Fibroblast of the aortic adventitia (primary cell): ENCODE measurements at regions not wholly inside any gene's neighbourhood (a gene's known extent, or its start where the extent isn't known, plus 50 kb on each side); places are given as distances from the start of the nearest gene placed in this dataset.

Experiments
- DNase-seq: peaks from one replicate; pipeline ENCODE4 v3.0.0-alpha.2; 2010; ENCODE audit warnings: low read depth
- H3K4me3 ChIP-seq: 2 replicates; pipeline ENCODE4 v1.5.1; 2011; ENCODE audit warnings: low read depth, mild to moderate bottlenecking, control low read depth, low read length, moderate library complexity
- TF ChIP-seq, protein P1 (sequence below): IDR thresholded peaks from 2 replicates; pipeline ENCODE4 v1.5.1; 2011; ENCODE audit warnings: mild to moderate bottlenecking, low read length, control low read depth, inconsistent platforms; ENCODE audit not compliant: insufficient read depth

DNA sequence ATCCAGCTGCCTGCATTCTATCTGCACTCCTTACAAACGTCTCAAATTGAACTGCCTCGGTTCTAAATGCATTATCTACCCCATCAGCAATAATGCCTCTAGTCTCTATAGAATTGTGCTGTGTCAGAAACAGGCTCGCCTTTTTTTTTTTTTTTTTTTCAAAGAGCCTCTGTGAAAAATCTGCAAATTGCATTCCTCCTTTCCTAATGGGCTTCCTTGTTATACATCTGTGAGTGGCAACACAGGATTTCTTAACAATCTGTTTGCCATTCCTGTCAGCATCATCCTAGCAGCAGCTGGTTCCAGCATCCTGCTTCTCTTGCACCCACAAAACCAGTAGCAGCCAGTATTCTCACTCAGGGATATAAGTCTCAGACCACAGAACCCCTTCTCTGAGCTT, 413.5 kb upstream of the SEMA3D start:
- no peak overlapping the region for H3K4me3 ChIP-seq
- no peak for DNase-seq
- TF ChIP-seq, protein P1, sequence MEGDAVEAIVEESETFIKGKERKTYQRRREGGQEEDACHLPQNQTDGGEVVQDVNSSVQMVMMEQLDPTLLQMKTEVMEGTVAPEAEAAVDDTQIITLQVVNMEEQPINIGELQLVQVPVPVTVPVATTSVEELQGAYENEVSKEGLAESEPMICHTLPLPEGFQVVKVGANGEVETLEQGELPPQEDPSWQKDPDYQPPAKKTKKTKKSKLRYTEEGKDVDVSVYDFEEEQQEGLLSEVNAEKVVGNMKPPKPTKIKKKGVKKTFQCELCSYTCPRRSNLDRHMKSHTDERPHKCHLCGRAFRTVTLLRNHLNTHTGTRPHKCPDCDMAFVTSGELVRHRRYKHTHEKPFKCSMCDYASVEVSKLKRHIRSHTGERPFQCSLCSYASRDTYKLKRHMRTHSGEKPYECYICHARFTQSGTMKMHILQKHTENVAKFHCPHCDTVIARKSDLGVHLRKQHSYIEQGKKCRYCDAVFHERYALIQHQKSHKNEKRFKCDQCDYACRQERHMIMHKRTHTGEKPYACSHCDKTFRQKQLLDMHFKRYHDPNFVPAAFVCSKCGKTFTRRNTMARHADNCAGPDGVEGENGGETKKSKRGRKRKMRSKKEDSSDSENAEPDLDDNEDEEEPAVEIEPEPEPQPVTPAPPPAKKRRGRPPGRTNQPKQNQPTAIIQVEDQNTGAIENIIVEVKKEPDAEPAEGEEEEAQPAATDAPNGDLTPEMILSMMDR = no peak

DNA sequence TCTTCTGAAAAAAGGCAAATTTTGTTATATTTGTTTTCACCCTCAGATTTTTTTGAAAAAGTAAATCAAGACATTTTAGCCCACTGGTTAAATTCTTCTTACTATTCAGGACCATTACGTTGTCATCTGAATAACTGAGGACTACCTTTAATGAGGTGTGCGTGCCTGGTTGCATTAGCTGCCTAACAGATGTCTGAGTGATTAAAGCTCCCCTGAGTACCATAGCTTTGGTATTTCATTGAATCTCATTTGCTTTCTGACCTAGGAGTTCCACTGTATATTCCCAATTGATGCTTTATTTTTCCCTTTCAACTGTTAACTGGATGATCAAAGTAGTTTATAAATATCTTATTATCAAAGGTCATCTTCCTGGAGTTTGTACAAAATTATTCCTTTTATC, 410.0 kb upstream of the SEMA3D start:
- TF ChIP-seq, protein P1 = no peak
- no peak for DNase-seq
- no peak overlapping the region for H3K4me3 ChIP-seq

GRCh38 chr7:85595750-85596178, 408.9 kb upstream of the SEMA3D start:
- TF ChIP-seq, protein P1 = no peak
- peak; percentile 62 for DNase-seq
- H3K4me3 ChIP-seq = no peak overlapping the region

DNA sequence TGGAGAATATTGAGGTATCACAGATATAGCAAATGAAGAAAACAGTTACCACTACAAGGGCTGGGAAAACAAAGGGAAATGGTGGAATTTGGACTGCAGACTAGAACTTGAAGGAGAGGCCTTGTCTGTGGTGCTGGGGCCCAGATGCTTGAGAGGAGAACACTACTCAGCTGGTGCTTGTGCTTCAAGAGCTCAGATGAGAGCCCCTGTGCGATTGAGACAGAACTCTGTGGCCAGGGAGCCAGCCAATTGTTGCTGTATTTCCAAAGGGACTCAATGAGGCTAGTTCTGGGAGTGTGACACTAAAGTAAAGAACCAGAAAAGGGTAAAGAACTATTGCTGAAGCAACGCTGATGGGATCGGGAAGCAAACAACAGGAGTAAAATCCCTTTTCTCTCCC, 406.5 kb upstream of the SEMA3D start:
- H3K4me3 ChIP-seq = no peak overlapping the region
- DNase-seq = no peak
- TF ChIP-seq, protein P1 = no peak

DNA sequence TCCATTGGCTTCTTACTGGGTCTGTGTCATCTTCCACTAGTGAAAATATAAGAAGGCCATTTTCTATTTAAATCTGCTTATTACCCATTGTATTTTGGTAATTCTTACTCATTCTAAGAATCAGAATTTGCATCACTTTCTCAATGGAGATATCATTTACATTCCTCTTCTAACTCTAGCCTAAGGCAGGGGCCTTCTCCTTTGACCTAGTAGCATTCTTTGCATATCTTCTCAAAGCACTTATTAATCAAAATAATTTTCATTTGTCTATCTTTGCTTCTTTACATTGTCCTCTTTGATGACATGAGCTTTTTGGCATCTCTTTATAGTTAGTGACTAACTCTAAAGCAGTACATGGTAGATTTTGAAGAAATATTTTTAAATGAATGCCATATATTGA, 400.9 kb upstream of the SEMA3D start:
- TF ChIP-seq, protein P1 = no peak
- H3K4me3 ChIP-seq = no peak overlapping the region
- no peak for DNase-seq

DNA sequence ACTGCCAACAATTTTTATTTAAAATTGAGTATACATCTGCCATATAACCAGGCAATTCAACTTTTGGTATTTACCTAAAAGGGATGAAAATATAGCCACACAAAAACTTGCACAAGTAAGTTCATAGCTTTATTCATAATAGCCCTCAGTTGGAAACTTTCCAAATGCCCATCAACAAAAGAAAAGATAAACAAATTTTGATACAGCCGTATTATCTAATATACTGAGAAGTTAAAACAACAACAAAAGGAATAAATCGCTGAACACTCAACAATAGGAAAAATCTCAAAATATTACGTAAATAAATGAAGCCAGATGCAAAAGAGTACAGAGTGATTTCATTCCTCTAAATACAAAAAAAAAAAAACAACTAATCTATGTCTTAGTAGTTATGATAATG, 399.2 kb upstream of the SEMA3D start:
- TF ChIP-seq, protein P1 = no peak
- no peak for DNase-seq
- H3K4me3 ChIP-seq = no peak overlapping the region
